ENCODE measurements at regions not wholly inside any gene's neighbourhood (a gene's known extent, or its start where the extent isn't known, plus 50 kb on each side); places are given as distances from the start of the nearest gene placed in this dataset.

DNA sequence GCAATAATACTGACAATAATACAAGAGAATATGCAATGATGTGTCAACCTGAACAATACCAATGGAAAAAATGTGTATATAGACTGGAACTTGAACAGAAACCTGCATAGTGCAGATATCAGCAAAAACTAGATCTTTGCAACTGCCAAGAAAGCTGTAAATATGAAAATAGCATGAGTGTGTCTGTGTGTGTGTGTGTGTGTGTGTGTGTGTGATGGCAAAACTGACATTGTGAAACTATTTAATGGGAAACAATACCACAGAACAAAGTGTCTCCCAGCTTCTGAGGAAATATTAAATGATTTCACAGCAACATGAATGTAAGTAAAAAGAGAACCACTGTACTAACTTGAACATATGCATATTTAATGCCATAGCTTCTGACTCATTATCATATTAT is 558.2 kb upstream of the LINC00305 start:
- Mint-ChIP-seq H3K4me3 (no peak overlapping the region), H3K36me3 (no peaks in the 10 kb centered on the region), H3K27me3 (ENCODE audit: low read depth) (no peaks in the 10 kb centered on the region), H3K9me3 (no peaks in the 10 kb centered on the region), H3K27ac (no peak overlapping the region), H3K4me1 (no peaks in the 10 kb centered on the region)
- ATAC-seq (no peak), DNase-seq (ENCODE audit: low spot score) (no peak)
- POLR2A ChIA-PET, result no interaction called here
- CTCF ChIA-PET, result no interaction called here
- TF ChIP-seq, protein P1, sequence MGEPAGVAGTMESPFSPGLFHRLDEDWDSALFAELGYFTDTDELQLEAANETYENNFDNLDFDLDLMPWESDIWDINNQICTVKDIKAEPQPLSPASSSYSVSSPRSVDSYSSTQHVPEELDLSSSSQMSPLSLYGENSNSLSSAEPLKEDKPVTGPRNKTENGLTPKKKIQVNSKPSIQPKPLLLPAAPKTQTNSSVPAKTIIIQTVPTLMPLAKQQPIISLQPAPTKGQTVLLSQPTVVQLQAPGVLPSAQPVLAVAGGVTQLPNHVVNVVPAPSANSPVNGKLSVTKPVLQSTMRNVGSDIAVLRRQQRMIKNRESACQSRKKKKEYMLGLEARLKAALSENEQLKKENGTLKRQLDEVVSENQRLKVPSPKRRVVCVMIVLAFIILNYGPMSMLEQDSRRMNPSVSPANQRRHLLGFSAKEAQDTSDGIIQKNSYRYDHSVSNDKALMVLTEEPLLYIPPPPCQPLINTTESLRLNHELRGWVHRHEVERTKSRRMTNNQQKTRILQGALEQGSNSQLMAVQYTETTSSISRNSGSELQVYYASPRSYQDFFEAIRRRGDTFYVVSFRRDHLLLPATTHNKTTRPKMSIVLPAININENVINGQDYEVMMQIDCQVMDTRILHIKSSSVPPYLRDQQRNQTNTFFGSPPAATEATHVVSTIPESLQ (CRISPR knock-in tag; IDR thresholded peaks at IDR 0.05), result no peak
- no peak for TF ChIP-seq STAT6 (CRISPR knock-in tag; conservative IDR thresholded peaks at IDR 0.05; ENCODE audit: low read depth)
- TF ChIP-seq ZNF121 (CRISPR knock-in tag; IDR thresholded peaks at IDR 0.05), result no peak
- TF ChIP-seq, protein P2, sequence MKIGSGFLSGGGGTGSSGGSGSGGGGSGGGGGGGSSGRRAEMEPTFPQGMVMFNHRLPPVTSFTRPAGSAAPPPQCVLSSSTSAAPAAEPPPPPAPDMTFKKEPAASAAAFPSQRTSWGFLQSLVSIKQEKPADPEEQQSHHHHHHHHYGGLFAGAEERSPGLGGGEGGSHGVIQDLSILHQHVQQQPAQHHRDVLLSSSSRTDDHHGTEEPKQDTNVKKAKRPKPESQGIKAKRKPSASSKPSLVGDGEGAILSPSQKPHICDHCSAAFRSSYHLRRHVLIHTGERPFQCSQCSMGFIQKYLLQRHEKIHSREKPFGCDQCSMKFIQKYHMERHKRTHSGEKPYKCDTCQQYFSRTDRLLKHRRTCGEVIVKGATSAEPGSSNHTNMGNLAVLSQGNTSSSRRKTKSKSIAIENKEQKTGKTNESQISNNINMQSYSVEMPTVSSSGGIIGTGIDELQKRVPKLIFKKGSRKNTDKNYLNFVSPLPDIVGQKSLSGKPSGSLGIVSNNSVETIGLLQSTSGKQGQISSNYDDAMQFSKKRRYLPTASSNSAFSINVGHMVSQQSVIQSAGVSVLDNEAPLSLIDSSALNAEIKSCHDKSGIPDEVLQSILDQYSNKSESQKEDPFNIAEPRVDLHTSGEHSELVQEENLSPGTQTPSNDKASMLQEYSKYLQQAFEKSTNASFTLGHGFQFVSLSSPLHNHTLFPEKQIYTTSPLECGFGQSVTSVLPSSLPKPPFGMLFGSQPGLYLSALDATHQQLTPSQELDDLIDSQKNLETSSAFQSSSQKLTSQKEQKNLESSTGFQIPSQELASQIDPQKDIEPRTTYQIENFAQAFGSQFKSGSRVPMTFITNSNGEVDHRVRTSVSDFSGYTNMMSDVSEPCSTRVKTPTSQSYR (CRISPR knock-in tag; IDR thresholded peaks at IDR 0.05), result no peak
- no peak for TF ChIP-seq E2F4 (CRISPR knock-in tag; IDR thresholded peaks at IDR 0.05; ENCODE audit: borderline replicate concordance, low read depth)
- no peak for TF ChIP-seq HMGA2 (CRISPR knock-in tag; IDR thresholded peaks at IDR 0.05)
- no peak for TF ChIP-seq TEAD1 (CRISPR knock-in tag; IDR thresholded peaks at IDR 0.05)
- TF ChIP-seq KAT7 (CRISPR knock-in tag; IDR thresholded peaks at IDR 0.05; ENCODE audit: borderline replicate concordance), result no peak
- TF ChIP-seq RORB (CRISPR knock-in tag; IDR thresholded peaks at IDR 0.05), result no peak
- TF ChIP-seq ZNF138 (CRISPR knock-in tag; conservative IDR thresholded peaks at IDR 0.05), result no peak
- no peak for TF ChIP-seq ATF2 (CRISPR knock-in tag; IDR thresholded peaks at IDR 0.05; ENCODE audit: borderline replicate concordance, low read depth)
- TF ChIP-seq IRF2 (CRISPR knock-in tag; IDR thresholded peaks at IDR 0.05; ENCODE audit: borderline replicate concordance, low read depth), result no peak
- no peak for TF ChIP-seq ESRRA (CRISPR knock-in tag; IDR thresholded peaks at IDR 0.05; ENCODE audit: borderline replicate concordance)
- no peak for TF ChIP-seq NFYB (CRISPR knock-in tag; conservative IDR thresholded peaks at IDR 0.05; ENCODE audit: low read depth)
- no peak for TF ChIP-seq CREM (CRISPR knock-in tag; IDR thresholded peaks at IDR 0.05)
- no peak for TF ChIP-seq ZNF396 (CRISPR knock-in tag; IDR thresholded peaks at IDR 0.05; ENCODE audit: borderline replicate concordance)

GRCh38 chr18:64699081-64699480 is 550.2 kb upstream of the LINC00305 start:
- TF ChIP-seq E2F4 (CRISPR knock-in tag; IDR thresholded peaks at IDR 0.05; ENCODE audit: borderline replicate concordance, low read depth), result no peak
- no peak for TF ChIP-seq PRRX2 (CRISPR knock-in tag; IDR thresholded peaks at IDR 0.05)
- TF ChIP-seq TCF7 (CRISPR knock-in tag; IDR thresholded peaks at IDR 0.05; ENCODE audit: low read depth), result no peak
- no peak for TF ChIP-seq JUN (CRISPR knock-in tag; IDR thresholded peaks at IDR 0.05)
- TF ChIP-seq, protein P3, sequence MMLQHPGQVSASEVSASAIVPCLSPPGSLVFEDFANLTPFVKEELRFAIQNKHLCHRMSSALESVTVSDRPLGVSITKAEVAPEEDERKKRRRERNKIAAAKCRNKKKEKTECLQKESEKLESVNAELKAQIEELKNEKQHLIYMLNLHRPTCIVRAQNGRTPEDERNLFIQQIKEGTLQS (CRISPR knock-in tag; conservative IDR thresholded peaks at IDR 0.05), result no peak
- no peak for TF ChIP-seq PREB (CRISPR knock-in tag; IDR thresholded peaks at IDR 0.05; ENCODE audit: borderline replicate concordance)
- POLR2A ChIA-PET, result no interaction called here
- Mint-ChIP-seq H3K27me3 (ENCODE audit: low read depth) (no peaks in the 10 kb centered on the region), H3K4me1 (no peaks in the 10 kb centered on the region), H3K27ac (no peak overlapping the region), H3K4me3 (no peak overlapping the region), H3K9me3 (peaks cover 6% of the 10 kb centered on the region), H3K36me3 (no peaks in the 10 kb centered on the region)
- CTCF ChIA-PET, result no interaction called here
- no peak for ATAC-seq
- no peak for DNase-seq (ENCODE audit: low spot score)
